Spinal cord (tissue), 9 donors: ENCODE measurements at regions not wholly inside any gene's neighbourhood (a gene's known extent, or its start where the extent isn't known, plus 50 kb on each side); places are given as distances from the start of the nearest gene placed in this dataset.

ENCODE experiments used
- DNase-seq, 6 donors: peaks; one replicate each; pipeline versions ENCODE4 v3.0.0 to v3.0.0-alpha.2; 2013 to 2015; ENCODE audit warnings: low spot score in 6 of 6, low read depth in 4 of 6
- H3K27ac ChIP-seq: one replicate; pipeline ENCODE4 v1.5.1; 2013; ENCODE audit warnings: low read depth, low read length, control low read depth
- H3K27me3 ChIP-seq: one replicate; pipeline ENCODE4 v1.6.1; 2013; ENCODE audit warnings: low read length; ENCODE audit not compliant: control insufficient read depth, insufficient read depth
- H3K36me3 ChIP-seq: one replicate; pipeline ENCODE4 v1.6.1; 2013; ENCODE audit warnings: low read length; ENCODE audit not compliant: control insufficient read depth, insufficient read depth
- H3K4me1 ChIP-seq: one replicate; pipeline ENCODE4 v1.6.1; 2013; ENCODE audit warnings: low read length; ENCODE audit not compliant: control insufficient read depth, insufficient read depth
- H3K4me3 ChIP-seq: one replicate; pipeline ENCODE4 v1.5.1; 2013; ENCODE audit warnings: low read depth, low read length, control low read depth
- H3K9me3 ChIP-seq: one replicate; pipeline ENCODE4 v1.6.1; 2013; ENCODE audit warnings: low read length; ENCODE audit not compliant: control insufficient read depth, insufficient read depth
- WGBS: methylation state at CpG from one replicate; pipeline ENCODE4 v1.1.5; 2013; ENCODE audit warnings: missing lambda C conversion rate; ENCODE audit not compliant: insufficient coverage; 5-methylcytosine and 5-hydroxymethylcytosine counted together
- donor health status: healthy.

- DNase-seq, result no peak
- Histone ChIP-seq H3K27ac (no peak overlapping the region), H3K36me3 (no peaks in the 10 kb centered on the region), H3K4me1 (no peaks in the 10 kb centered on the region), H3K4me3 (no peak overlapping the region), H3K9me3 (no peaks in the 10 kb centered on the region), H3K27me3 (no peaks in the 10 kb centered on the region)
- no CpG with 5 or more reads among the region's 3 CpGs for WGBS
Measured at GRCh38 chr2:186101616-186102015, 363.0 kb downstream of the FSIP2 start.

GRCh38 chr2:186103276-186103675, 364.7 kb downstream of the FSIP2 start:
- H3K4me3 ChIP-seq, result no peak overlapping the region
- H3K9me3 ChIP-seq, result no peaks in the 10 kb centered on the region
- no peaks in the 10 kb centered on the region for H3K36me3 ChIP-seq
- WGBS, result no CpG with 5 or more reads among the region's 2 CpGs
- H3K4me1 ChIP-seq, result no peaks in the 10 kb centered on the region
- no peak for DNase-seq
- no peaks in the 10 kb centered on the region for H3K27me3 ChIP-seq
- no peak overlapping the region for H3K27ac ChIP-seq

- Histone ChIP-seq H3K36me3 (no peaks in the 10 kb centered on the region), H3K27ac (no peak overlapping the region), H3K4me1 (no peaks in the 10 kb centered on the region), H3K9me3 (no peaks in the 10 kb centered on the region), H3K4me3 (no peak overlapping the region), H3K27me3 (no peaks in the 10 kb centered on the region)
- WGBS, result no CpG with 5 or more reads among the region's 1 CpG
- DNase-seq, result no peak
Measured at GRCh38 chr2:186105016-186105724, 366.6 kb downstream of the FSIP2 start.

- H3K4me3 ChIP-seq, result no peak overlapping the region
- no peaks in the 10 kb centered on the region for H3K36me3 ChIP-seq
- no peak for DNase-seq
- H3K27ac ChIP-seq, result no peak overlapping the region
- no peaks in the 10 kb centered on the region for H3K9me3 ChIP-seq
- WGBS, result no CpG with 5 or more reads among the region's 1 CpG
- H3K27me3 ChIP-seq, result no peaks in the 10 kb centered on the region
- no peaks in the 10 kb centered on the region for H3K4me1 ChIP-seq
Measured at GRCh38 chr2:186108470-186108869, 369.9 kb downstream of the FSIP2 start.

- Histone ChIP-seq H3K36me3 (no peaks in the 10 kb centered on the region), H3K9me3 (peaks cover 3% of the 10 kb centered on the region), H3K4me3 (no peak overlapping the region), H3K27ac (no peak overlapping the region), H3K4me1 (no peaks in the 10 kb centered on the region), H3K27me3 (no peaks in the 10 kb centered on the region)
- no CpG with 5 or more reads among the region's 2 CpGs for WGBS
- DNase-seq, result no peak
Measured at GRCh38 chr2:186113284-186113683, 372.8 kb upstream of the ZC3H15 start.

- Histone ChIP-seq H3K27ac (no peak overlapping the region), H3K4me1 (no peaks in the 10 kb centered on the region), H3K27me3 (no peaks in the 10 kb centered on the region), H3K4me3 (no peak overlapping the region), H3K9me3 (no peaks in the 10 kb centered on the region), H3K36me3 (no peaks in the 10 kb centered on the region)
- no peak for DNase-seq
Measured at GRCh38 chr2:186125156-186125555, 360.9 kb upstream of the ZC3H15 start.

GRCh38 chr2:186125625-186126024, 360.4 kb upstream of the ZC3H15 start:
- Histone ChIP-seq H3K27me3 (no peaks in the 10 kb centered on the region), H3K36me3 (no peaks in the 10 kb centered on the region), H3K4me3 (no peak overlapping the region), H3K27ac (no peak overlapping the region), H3K4me1 (no peaks in the 10 kb centered on the region), H3K9me3 (no peaks in the 10 kb centered on the region)
- WGBS, result no CpG with 5 or more reads among the region's 1 CpG
- DNase-seq, result no peak

- H3K36me3 ChIP-seq, result no peaks in the 10 kb centered on the region
- no peak overlapping the region for H3K4me3 ChIP-seq
- DNase-seq, result peak in 1 of 6 donors; percentile 55
- H3K9me3 ChIP-seq, result no peaks in the 10 kb centered on the region
- H3K27ac ChIP-seq, result no peak overlapping the region
- no peaks in the 10 kb centered on the region for H3K4me1 ChIP-seq
- no peaks in the 10 kb centered on the region for H3K27me3 ChIP-seq
Measured at GRCh38 chr2:186126181-186126580, 359.9 kb upstream of the ZC3H15 start.

- H3K4me3 ChIP-seq, result no peak overlapping the region
- no peaks in the 10 kb centered on the region for H3K27me3 ChIP-seq
- no peak overlapping the region for H3K27ac ChIP-seq
- H3K36me3 ChIP-seq, result no peaks in the 10 kb centered on the region
- WGBS, result 60% methylated on average over 1 of the region's 1 CpG
- H3K9me3 ChIP-seq, result no peaks in the 10 kb centered on the region
- peak in 2 of 6 donors; percentile 6 to 25 for DNase-seq
- no peaks in the 10 kb centered on the region for H3K4me1 ChIP-seq
Measured at GRCh38 chr2:186129767-186130581, 356.1 kb upstream of the ZC3H15 start.
